Thoracic aorta (tissue), 2 donors: ENCODE measurements at regions not wholly inside any gene's neighbourhood (a gene's known extent, or its start where the extent isn't known, plus 50 kb on each side); places are given as distances from the start of the nearest gene placed in this dataset.

ENCODE experiments used
- ATAC-seq: fragments of 150-250 bp; one replicate; pipeline ENCODE4 v1.8.0; 2017; ENCODE audit warnings: low read depth; ENCODE audit not compliant: insufficient number of reproducible peaks, low FRiP score
- DNase-seq: peaks from one replicate; pipeline ENCODE4 v3.0.0-alpha.2; 2020; ENCODE audit warnings: low spot score
- H3K27ac ChIP-seq, 2 donors: fragments of 200-600 bp; sonication (generic); 1 replicate in 1 of 2; 2 replicates in 1 of 2; pipeline ENCODE4 v1.5.1; 2016; ENCODE audit warnings: mild to moderate bottlenecking in 2 of 2, moderate library complexity in 2 of 2
- H3K27me3 ChIP-seq: fragments of 200-600 bp; sonication (generic); replicated peaks from 2 replicates; pipeline ENCODE4 v1.6.0; 2016; ENCODE audit warnings: mild to moderate bottlenecking; ENCODE audit not compliant: insufficient read depth
- H3K36me3 ChIP-seq: fragments of 200-600 bp; sonication (generic); one replicate; pipeline ENCODE4 v1.5.1; 2016
- H3K4me1 ChIP-seq, 2 donors: fragments of 200-600 bp; sonication (generic); 1 replicate in 1 of 2; 2 replicates in 1 of 2; pipeline versions ENCODE4 v1.5.1 to v1.6.0; 2016; ENCODE audit warnings: low read depth in 2 of 2, mild to moderate bottlenecking in 1 of 2; ENCODE audit not compliant: control insufficient read depth in 1 of 2
- H3K4me3 ChIP-seq: fragments of 200-600 bp; sonication (generic); 2 replicates; pipeline ENCODE4 v1.5.1; 2016; ENCODE audit warnings: mild to moderate bottlenecking
- H3K9me3 ChIP-seq: fragments of 200-600 bp; sonication (generic); 2 replicates; pipeline ENCODE4 v1.5.1; 2016
- CTCF ChIP-seq: fragments of 200-600 bp; sonication (generic); IDR thresholded peaks from one replicate; pipeline ENCODE4 v1.5.1; 2019; ENCODE audit warnings: antibody characterized with exemption

- Histone ChIP-seq H3K9me3 (peaks cover 6% of the 10 kb centered on the region), H3K36me3 (no peaks in the 10 kb centered on the region), H3K27me3 (no peaks in the 10 kb centered on the region), H3K4me1 (no peaks in the 10 kb centered on the region), H3K4me3 (no peak overlapping the region), H3K27ac (no peak overlapping the region)
- no peak for DNase-seq
- ATAC-seq, result no peak
- no peak for TF ChIP-seq CTCF
Observed at GRCh38 chr1:60184521-60184920, 111.0 kb upstream of the C1orf87 start.

GRCh38 chr1:60173729-60174505 lies 100.3 kb upstream of the C1orf87 start:
- ATAC-seq, result no peak
- Histone ChIP-seq H3K27ac (no peak overlapping the region), H3K9me3 (no peaks in the 10 kb centered on the region)

GRCh38 chr1:60173006-60173405 lies 99.4 kb upstream of the C1orf87 start:
- Histone ChIP-seq H3K4me3 (no peak overlapping the region), H3K4me1 (peaks cover 7 to 12% of the 10 kb centered on the region in 2 donors), H3K27me3 (no peaks in the 10 kb centered on the region), H3K36me3 (no peaks in the 10 kb centered on the region), H3K27ac (no peak overlapping the region), H3K9me3 (no peaks in the 10 kb centered on the region)
- DNase-seq, result no peak
- no peak for ATAC-seq
- no peak for TF ChIP-seq CTCF

More at GRCh38 chr1:60173729-60174505, 100.3 kb upstream of the C1orf87 start:
- Histone ChIP-seq H3K36me3 (no peaks in the 10 kb centered on the region), H3K27me3 (no peaks in the 10 kb centered on the region), H3K4me3 (no peak overlapping the region), H3K4me1 (peaks cover 2 to 3% of the 10 kb centered on the region in 2 donors)
- no peak for DNase-seq
- no peak for TF ChIP-seq CTCF

GRCh38 chr1:60171801-60172200 lies 98.2 kb upstream of the C1orf87 start:
- no peak for DNase-seq
- ATAC-seq, result no peak

GRCh38 chr1:60170709-60171108 lies 97.1 kb upstream of the C1orf87 start:
- H3K4me3 ChIP-seq, result no peak overlapping the region
- H3K36me3 ChIP-seq, result no peaks in the 10 kb centered on the region
- no peak overlapping the region for H3K27ac ChIP-seq
- no peaks in the 10 kb centered on the region for H3K27me3 ChIP-seq
- H3K4me1 ChIP-seq, result peaks cover 7 to 14% of the 10 kb centered on the region in 2 donors
- no peaks in the 10 kb centered on the region for H3K9me3 ChIP-seq
- DNase-seq, result no peak
- no peak for TF ChIP-seq CTCF
- no peak for ATAC-seq

More at GRCh38 chr1:60171801-60172200, 98.2 kb upstream of the C1orf87 start:
- no peaks in the 10 kb centered on the region for H3K9me3 ChIP-seq
- no peaks in the 10 kb centered on the region for H3K36me3 ChIP-seq
- no peak overlapping the region for H3K27ac ChIP-seq
- TF ChIP-seq CTCF, result no peak
- no peaks in the 10 kb centered on the region for H3K27me3 ChIP-seq
- no peak overlapping the region for H3K4me3 ChIP-seq
- peaks cover 7 to 14% of the 10 kb centered on the region in 2 donors for H3K4me1 ChIP-seq
